ENCODE measurements at regions not wholly inside any gene's neighbourhood (a gene's known extent, or its start where the extent isn't known, plus 50 kb on each side); places are given as distances from the start of the nearest gene placed in this dataset.
"Not testable (repeated sequence)": the region's sequence is repeated elsewhere in the genome, so short reads cannot be mapped to it uniquely, and the experiment has no call there.

DNA sequence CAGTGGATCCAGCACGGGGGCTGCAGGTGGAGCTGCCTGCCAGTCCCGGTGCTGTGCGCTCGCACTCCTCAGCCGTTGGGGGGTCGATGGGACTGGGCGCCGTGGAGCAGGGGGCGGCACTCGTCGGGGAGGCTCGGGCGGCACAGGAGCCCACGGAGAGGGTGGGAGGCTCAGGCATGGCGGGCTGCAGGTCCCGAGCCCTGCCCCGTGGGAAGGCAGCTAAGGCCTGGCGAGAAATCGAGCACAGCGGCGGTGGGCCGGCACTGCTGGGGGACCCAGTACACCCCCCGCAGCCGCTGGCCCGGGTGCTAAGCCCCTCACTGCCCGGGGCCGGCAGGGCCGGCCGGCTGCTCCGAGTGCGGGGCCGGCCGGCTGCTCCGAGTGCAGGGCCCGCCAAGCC lies 52.3 kb upstream of the MARK1 start:
- DNase-seq (ENCODE audit: low read depth in 3 of 3, low spot score in 2 of 3), result not testable (repeated sequence)

GRCh38 chr1:220475141-220475540 lies 52.8 kb upstream of the MARK1 start:
- not testable (repeated sequence) for DNase-seq (ENCODE audit: low read depth in 3 of 3, low spot score in 2 of 3)

GRCh38 chr1:220473440-220473839 lies 54.5 kb upstream of the MARK1 start:
- no peak for DNase-seq (ENCODE audit: low read depth in 3 of 3, low spot score in 2 of 3)

GRCh38 chr1:220462752-220463151 lies 65.2 kb upstream of the MARK1 start:
- no peak for DNase-seq (ENCODE audit: low read depth in 3 of 3, low spot score in 2 of 3)

DNA sequence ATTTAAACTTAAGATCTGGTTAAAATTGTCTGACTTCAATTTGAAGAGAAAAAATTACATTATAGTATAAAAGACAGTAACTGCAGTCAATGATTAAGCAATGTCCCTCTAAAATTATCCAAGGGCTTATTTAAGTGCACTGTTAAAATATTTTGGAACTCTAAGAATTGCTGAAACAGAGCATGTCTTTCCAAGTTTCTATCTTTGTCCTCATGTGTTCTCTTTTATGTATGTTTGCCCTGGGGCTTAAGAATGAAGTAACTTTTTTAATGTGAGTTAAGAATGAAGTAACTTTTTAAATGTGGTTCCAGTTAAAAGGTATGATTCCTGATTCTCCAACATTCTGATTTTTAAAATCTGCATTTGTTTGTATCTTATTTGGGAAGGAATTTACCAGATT lies 69.0 kb upstream of the MARK1 start:
- DNase-seq (ENCODE audit: low read depth in 3 of 3, low spot score in 2 of 3), result no peak

DNA sequence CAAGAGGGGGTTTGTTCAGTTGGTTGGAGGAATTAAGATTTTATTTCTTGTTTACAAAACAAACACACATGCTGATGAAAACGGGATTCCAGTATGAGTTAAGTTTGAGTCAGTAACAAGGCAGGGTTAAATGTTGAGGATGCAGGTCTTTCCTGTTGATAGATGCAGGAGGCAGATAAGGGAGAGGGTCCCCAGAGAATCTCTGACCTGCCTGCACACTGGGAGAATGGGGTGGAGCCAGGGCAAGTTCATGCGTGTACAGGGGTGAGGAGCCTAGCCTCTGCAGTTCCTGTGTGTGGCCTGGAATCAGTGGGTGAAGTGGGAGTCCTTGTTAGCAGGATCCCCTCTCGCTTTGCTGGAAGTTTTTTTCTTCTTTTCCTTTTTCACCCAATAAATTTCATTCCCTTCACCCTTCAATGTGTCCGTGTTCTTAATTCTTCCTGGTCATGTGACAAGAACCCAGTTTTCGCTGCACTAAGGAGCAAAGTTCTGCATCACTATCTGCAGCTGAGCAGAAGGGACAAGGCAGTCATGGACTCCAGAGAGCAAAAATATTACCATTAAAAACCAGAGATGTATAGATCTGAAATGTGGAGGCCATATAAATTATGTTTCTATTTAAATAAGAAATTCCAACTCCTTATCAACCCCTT lies 69.9 kb upstream of the MARK1 start:
- no peak for DNase-seq (ENCODE audit: low read depth in 3 of 3, low spot score in 2 of 3)

DNA sequence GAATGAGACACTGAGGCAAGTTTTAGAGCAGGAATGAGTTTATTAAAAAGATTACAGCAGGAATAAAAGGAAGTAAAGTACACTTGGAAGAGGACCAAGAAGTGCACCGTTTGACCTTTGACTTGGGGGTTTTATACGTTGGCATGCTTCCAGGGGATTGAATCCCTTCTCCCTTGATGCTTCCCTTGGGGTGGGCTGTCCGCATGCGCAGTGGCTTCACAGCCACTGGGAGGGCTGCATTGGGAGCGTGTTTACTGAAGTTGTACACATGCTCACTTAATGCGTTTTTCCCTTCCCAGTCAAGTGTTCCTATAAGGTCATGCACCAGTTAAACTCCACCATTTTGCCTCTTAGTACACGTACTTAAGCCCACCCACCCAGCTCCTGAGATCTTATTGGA lies 72.4 kb upstream of the MARK1 start:
- no peak for DNase-seq (ENCODE audit: low read depth in 3 of 3, low spot score in 2 of 3)

- no peak for DNase-seq (ENCODE audit: low read depth in 3 of 3, low spot score in 2 of 3)
Observed at GRCh38 chr1:220454155-220454777, 73.7 kb upstream of the MARK1 start.

DNA sequence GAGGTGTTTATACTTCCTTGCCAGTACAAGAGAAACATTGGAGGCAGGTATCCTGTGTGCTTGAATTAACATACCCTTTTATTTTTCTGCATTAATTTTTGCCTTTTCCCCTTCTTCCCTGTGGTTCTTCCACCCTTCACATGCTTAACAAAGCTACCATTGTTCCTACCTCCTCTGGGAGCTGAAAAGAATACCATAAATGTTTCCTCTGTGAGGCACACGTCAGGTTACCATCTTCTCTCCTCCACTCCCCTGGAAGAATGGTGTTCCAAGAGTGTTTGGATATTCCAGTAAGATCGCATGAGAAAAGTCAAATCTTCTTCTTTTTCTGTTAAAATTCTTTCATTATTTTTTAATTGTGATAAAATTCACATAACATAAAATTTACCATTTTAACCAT lies 74.6 kb upstream of the MARK1 start:
- no peak for DNase-seq (ENCODE audit: low read depth in 3 of 3, low spot score in 2 of 3)

- no peak for DNase-seq (ENCODE audit: low read depth in 3 of 3, low spot score in 2 of 3)
Observed at GRCh38 chr1:220451532-220451931, 76.4 kb upstream of the MARK1 start.

- no peak for DNase-seq (ENCODE audit: low read depth in 3 of 3, low spot score in 2 of 3)
Observed at GRCh38 chr1:220450927-220451326, 77.0 kb upstream of the MARK1 start.

- no peak for DNase-seq (ENCODE audit: low read depth in 3 of 3, low spot score in 2 of 3)
Observed at GRCh38 chr1:220448217-220448616, 79.7 kb upstream of the MARK1 start.

DNA sequence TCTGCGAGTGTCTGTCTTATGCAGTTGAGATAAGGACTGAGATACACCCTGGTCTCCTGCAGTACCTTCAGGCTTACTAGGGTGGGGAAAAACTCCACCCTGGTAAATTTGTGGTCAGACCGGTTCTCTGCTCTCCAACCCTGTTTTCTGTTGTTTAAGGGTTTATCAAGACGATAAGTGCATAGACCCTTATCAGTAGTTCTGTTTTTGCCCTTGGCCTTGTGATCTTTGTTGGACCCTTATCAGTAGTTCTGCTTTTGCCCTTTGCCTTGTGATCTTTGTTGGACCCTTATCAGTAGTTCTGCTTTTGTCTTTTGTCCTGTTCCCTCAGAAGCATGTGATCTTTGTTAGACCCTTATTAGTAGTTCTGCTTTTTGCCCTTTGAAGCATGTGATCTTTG lies 83.3 kb upstream of the MARK1 start:
- not testable (repeated sequence) for DNase-seq (ENCODE audit: low read depth in 3 of 3, low spot score in 2 of 3)

DNA sequence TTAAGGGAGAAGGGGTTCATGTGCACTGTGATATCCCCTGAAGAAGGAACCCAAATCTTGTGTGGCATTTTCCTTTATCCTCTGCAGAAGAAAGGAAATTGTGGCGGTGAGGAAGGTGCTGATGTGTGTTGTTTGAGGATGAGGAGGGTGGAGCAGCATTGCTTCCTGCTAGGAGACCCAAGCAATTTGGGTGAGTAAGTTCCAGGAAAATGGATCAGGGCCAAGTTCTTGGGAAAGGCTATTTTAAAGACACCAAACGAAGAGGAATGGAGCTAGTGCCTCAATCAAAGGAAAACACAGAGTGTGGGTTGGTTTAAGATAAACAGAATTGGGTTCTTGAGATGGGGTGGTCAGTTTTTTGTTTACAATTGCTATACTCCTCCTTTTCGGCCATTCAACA lies 86.7 kb upstream of the MARK1 start:
- no peak for DNase-seq (ENCODE audit: low read depth in 3 of 3, low spot score in 2 of 3)

GRCh38 chr1:220438741-220439140 lies 89.2 kb upstream of the MARK1 start:
- no peak for DNase-seq (ENCODE audit: low read depth in 3 of 3, low spot score in 2 of 3)

DNA sequence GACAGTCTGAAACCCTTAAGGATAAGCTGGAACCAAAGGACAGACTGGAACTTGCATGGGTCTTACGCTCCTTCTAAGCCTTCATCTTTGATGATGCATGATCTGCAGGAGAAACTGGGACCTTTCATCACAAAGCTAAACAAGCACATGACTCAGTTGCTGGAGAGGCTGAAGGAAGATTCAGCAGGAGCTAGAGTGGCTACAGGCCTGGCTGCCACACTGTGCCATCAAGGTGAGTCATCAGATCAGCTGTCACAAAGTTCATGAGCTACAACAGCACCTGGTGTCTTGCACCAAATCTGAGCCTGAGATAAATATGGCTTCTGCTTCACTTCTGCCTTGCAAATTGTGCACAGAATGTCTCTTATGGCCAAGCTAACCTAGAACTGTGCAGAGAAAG lies 95.5 kb upstream of the MARK1 start:
- no peak for DNase-seq (ENCODE audit: low read depth in 3 of 3, low spot score in 2 of 3)

DNA sequence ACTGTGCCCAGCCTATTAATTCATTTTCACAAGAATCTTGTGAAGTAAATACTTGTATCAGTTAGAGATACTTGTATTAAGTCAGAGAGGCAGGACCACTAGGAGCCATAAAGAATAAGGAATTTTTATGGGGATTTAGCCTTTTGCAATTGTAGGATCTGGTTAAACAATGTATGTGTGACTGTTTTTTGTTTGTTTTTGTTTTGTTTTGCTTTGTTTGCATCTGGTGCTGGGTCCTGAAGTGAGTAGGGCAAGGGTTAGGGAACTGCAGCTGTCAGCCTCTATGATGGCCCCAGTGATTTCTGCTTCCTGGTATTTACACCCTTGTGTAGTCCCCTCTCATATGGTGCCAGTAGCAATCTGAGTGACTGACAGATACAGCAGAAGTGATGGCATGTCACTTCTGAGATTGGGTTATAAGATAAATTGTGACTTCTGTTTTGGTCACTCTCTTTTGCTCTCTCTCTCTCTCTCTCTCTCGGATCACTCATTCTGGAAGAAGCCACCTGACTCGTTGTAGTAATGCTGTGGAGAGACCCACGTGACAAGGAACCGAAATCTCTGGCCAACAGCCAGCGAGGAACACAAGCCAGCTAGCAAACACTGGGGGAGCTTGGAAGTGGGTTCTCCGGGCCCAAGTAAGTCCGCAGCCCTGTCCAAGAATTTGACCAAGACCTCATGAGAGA lies 96.2 kb upstream of the MARK1 start:
- DNase-seq (ENCODE audit: low read depth in 3 of 3, low spot score in 2 of 3), result no peak

- no peak for DNase-seq (ENCODE audit: low read depth in 3 of 3, low spot score in 2 of 3)
Observed at GRCh38 chr1:220430586-220430985, 97.3 kb upstream of the MARK1 start.

GRCh38 chr1:220430059-220430458 lies 97.9 kb upstream of the MARK1 start:
- DNase-seq (ENCODE audit: low read depth in 3 of 3, low spot score in 2 of 3), result no peak

- no peak for DNase-seq (ENCODE audit: low read depth in 3 of 3, low spot score in 2 of 3)
Observed at GRCh38 chr1:220426989-220427388, 100.9 kb upstream of the MARK1 start.

DNA sequence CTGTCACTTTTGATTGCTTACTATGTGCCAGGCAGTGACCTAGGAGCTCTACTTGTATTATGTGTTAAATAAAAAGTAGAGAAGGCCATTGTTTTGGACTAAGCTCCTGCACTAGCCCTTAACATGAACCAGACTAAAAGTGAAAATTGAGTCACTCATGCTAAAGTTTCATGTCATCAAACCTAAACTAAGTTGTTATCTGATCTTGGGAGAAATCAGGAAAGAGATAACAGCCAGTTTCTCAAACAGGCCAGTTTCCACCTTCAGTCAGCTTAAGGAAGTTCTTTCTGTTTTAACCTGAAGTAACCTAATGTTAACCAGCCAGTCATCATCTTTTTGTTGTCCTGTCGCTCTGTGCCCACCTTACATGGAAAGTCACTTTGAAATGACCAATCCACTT lies 102.1 kb upstream of the MARK1 start:
- DNase-seq (ENCODE audit: low read depth in 3 of 3, low spot score in 2 of 3), result no peak

- no peak for DNase-seq (ENCODE audit: low read depth in 3 of 3, low spot score in 2 of 3)
Observed at GRCh38 chr1:220421508-220421907, 106.4 kb upstream of the MARK1 start.

Data from right renal cortex interstitium (tissue), 3 donors.